GM18520 (cell line): ENCODE measurements at regions not wholly inside any gene's neighbourhood (a gene's known extent, or its start where the extent isn't known, plus 50 kb on each side); places are given as distances from the start of the nearest gene placed in this dataset.

ENCODE experiments used
- ATAC-seq: cut with Tn5 transposase; IDR thresholded peaks from one replicate; pipeline ENCODE4 v1.9.1; 2021; ENCODE audit not compliant: unreplicated experiment

DNA sequence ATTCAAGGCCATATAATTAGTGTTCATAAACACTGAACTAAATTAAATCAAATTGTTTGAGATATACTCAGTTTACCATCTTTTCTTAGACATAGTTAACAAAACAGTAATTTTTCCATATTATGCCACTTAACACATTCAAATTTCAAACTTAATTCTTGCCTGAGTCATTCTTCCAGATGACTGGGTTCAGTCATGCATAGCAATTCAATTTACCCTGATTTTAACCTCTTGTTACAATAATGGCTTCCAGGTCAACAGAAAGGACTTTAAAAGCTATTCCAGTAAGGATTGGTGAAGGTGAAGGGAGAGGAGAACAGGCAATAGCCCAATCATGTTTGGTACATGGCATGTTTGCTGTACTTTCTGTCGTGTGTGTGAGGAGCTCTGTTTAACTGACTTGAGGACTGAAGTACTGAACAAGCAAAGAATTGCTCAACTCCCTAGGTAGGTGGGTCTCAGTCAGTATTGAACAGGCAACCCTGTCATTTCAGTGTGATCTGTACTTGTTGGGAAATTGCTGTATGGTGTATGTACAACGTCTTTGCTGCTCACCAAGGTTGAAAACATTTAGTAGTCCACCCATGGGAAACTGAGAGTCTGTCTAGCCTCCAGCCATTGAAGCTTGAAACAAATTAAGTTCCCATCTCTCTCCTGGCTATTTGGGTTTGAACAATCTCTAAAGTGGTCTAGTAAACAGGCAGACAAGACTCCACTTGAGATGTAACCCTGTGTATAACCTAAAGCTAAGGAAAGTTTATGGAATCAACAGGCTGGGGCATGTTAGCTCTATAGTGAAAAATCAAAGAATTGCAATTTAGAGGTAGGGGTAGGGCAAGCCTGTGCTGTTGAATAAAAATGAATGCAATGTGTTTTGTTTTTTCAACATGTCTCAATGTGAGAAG is 327.2 kb downstream of the BTG1 start:
- no peak for ATAC-seq

DNA sequence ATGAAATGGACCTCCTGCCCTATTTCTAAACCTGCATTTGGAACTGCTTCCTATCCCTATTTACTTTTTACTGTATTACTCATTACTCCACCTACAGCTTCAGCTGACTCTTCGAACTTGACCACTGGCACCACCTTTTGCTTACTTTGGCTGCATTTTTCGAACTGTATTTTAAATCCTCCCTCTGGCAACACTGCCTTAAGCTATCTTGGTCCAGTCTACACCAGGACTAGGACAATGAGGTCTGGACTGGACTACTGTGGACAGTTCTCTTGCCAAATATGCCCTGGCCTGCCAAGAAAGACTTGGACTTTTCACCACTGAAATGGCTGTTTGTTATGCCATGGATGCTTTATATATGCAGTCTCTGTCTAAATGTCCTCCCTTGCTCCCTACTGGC is 328.1 kb downstream of the BTG1 start:
- ATAC-seq: no peak

DNA sequence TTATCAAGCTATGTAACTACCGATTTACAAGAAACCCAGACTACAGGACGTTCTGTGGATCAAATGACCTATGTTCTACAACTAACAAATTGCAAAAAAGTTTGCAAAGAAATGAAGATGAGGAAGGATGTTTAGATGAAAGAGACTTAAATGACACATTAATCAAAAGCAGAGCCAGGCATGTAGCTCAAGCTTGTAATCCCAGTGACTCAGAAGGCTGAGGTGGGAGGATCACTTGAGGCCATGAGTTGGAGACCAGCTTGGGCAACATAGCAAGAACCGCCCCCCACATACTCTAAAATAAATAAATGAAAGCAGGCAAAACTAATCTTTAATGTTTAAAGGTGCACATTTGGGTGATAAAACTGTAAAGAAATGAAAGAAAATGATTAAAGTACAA is 331.9 kb downstream of the BTG1 start:
- ATAC-seq: no peak

GRCh38 chr12:91811481-91812287 is 334.0 kb downstream of the BTG1 start:
- ATAC-seq: peak; percentile 59

GRCh38 chr12:91810531-91811451 is 334.9 kb downstream of the BTG1 start:
- no peak for ATAC-seq

- ATAC-seq: no peak
These were observed 335.6 kb downstream of the BTG1 start for GRCh38 chr12:91810077-91810476.

GRCh38 chr12:91805031-91805430 is 340.6 kb downstream of the BTG1 start:
- no peak for ATAC-seq

- ATAC-seq: no peak
These were observed 341.1 kb downstream of the BTG1 start for GRCh38 chr12:91804533-91804932.

GRCh38 chr12:91801048-91801447 is 344.6 kb downstream of the BTG1 start:
- no peak for ATAC-seq

GRCh38 chr12:91793676-91794075 is 352.0 kb downstream of the BTG1 start:
- no peak for ATAC-seq

DNA sequence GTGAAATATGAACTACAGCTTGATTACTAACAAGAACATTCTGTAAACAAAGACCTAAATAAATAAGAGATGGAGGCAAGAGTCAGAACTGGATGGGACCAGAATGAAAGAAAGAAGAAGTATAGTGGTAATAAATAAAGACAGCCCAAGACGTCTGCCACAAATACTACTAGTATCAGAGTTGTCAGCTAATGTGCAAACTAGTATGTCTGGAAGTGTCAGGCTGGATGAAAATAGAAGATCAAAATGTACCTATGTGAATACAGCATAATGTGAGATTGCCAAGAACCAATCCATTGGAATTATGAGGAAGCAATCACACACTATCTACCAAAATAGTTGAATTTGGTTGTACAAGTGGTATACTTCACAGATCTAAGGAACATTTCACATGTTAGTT is 353.0 kb downstream of the BTG1 start:
- no peak for ATAC-seq

GRCh38 chr12:91786499-91787272 is 359.0 kb downstream of the BTG1 start:
- ATAC-seq: no peak

DNA sequence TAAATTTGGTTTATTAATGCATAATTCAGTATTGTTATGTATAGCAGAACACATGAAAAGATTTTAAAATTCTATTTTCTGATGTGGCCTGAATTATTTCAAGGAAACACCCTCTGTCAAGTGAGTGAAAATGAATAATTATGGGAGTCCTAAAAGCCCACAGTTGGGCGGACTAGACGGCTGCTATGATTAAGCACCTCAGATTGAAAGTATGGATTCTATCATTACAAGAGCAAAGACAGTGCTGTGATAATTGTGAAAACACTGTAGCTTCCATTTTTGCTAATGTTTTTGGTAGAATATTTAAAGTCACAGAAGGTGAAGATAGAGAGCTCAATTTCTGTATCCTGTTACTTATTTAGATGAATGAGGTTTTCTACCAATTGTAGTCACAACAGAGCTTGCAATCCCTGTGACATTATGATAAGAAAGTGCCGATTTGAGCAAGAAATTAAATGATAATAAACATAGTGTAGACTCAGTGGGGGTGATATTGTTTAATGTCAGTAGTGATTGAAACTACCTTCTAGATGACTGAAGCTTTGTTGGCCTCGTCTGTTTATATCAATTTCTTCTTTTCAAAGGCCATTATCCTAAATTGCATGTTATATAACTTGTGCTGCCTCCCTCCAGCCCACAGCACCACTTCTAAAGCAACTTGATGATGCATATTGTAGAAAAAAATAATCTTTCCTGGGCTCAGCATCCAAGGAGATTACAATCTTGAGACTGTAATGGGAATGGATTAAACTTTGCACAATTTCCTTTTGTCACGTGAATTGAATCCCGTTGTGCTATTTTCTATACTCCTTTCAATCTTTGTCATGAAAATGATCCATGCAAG is 359.8 kb downstream of the BTG1 start:
- no peak for ATAC-seq

GRCh38 chr12:91781114-91781513 is 364.5 kb downstream of the BTG1 start:
- no peak for ATAC-seq

DNA sequence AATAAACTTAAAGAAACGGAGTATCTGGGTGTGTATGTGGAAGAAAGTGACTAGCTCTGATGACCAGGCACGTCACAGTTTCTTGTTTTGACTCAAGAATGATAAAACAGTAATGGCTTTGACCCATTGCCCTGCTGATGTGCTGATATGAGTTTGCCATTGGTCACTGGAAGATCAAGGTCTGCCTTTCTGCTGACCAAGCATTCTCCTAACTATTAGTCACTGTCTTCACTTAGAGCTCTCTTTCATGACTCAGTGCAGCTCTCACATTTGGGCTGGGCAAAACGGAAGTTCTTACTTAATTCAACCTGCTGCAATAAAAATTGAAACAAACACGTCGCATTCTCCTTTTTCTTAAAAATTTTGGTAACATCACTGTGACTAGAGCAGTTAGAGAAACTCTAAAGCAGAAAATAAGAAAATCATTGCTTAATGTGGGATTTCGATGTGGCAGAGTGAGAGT is 366.7 kb downstream of the BTG1 start:
- ATAC-seq: peak; percentile 98

DNA sequence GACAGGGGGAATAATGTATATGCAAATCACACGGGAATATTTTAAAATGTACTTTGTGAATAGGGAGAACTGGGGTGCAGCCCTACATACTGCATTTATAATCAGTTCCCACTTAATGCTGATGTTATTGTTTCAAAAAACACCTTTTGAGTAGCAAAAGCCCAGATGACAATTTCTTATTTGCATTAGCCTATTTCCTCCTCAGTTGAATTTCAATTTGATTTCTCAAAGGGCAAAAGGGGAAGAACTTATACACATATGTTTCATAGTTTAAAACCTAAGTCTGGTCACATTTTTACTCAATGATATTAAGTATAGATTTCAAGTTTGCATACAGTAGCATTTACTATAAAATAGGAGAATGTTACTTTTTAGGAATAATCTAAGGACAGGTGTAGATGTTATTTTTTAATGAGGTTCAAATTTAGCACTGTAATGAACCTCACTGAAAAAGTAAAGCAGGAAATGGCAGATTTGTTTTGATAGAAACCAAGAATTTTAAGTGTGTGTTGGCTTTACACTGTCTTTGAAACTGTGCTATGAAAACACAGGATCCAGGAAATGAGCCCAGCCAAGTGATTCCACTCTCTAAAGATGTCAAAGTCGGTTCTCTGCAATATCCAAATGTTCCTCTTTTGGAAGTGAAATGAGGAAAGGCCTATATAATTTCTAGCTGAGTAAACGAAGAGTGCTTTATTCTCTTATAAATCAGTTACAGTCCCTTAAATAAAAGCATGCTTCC is 367.4 kb downstream of the BTG1 start:
- ATAC-seq: peak; percentile 24

- no peak for ATAC-seq
These were observed 368.2 kb downstream of the BTG1 start for GRCh38 chr12:91777268-91777992.

DNA sequence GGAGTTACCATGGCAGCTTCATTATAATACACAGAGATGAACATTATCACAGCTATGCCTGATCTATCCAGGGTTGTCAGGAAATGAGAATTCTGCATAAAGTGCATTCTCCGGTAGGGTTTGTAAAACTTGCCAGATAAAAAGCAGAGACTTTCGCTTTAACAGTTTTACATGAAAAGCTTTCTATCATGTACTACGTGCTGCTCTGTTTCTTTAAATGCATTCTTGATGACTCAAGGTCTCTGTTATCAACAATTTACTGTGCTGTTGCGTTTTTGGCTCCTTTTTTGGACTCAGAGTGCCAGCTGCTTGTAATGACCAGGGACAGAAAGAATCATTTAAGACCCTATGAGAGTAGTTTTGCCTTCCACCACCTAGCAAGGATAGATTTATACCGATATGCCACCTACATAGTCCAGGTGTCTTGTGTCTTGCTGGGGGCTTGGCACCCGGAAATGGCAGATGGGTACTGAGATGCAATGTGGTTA is 371.2 kb downstream of the BTG1 start:
- no peak for ATAC-seq
